HG03439 (cell line): ENCODE measurements at regions not wholly inside any gene's neighbourhood (a gene's known extent, or its start where the extent isn't known, plus 50 kb on each side); places are given as distances from the start of the nearest gene placed in this dataset.

Experiments
- ATAC-seq: cut with Tn5 transposase; IDR thresholded peaks from one replicate; pipeline ENCODE4 v1.9.1; 2021; ENCODE audit warnings: mild to moderate bottlenecking, moderate library complexity; ENCODE audit not compliant: unreplicated experiment

DNA sequence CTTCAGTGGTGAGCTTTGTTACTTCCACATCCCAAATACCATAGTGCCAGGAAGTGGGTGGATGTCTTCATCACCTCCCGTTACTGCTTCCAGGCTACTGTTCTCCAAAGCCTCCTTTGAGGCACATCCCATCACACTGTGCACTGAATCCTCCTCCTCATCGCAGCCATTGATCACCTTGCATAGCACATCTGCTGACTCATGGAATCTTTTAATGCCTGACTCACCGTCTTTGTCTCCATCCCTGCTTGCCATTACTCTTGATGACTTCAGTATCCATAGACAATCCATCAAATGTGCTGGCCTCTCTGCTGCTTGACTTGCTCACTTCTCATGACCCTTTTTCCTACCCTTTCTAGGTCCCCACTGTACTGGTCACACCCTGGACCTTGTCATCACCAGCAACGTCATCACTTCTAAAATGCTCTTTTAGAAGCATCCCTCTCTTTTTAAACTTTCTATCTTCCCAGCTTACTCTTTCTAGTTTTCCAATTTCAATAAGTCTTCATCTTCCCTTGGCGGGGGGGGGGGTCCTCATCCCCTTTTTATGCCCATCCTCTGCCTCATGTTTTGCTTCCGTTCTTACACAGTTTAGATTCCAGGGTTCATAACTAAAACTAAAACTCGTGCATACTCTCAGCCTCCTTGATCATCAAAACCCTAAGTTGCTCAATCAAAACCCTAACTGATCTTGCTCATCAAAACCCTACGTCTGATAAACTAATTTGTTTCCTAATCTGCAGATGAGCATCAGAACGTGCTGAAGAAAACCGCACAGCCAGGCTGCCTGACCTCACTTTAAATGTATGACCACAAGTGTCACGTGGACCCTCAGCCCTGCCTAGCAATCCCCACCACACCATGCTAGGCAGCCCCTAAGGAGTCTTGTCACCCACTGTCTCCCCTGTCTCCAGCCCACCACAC, 289.7 kb upstream of the ZFHX3 start:
- ATAC-seq, result no peak

DNA sequence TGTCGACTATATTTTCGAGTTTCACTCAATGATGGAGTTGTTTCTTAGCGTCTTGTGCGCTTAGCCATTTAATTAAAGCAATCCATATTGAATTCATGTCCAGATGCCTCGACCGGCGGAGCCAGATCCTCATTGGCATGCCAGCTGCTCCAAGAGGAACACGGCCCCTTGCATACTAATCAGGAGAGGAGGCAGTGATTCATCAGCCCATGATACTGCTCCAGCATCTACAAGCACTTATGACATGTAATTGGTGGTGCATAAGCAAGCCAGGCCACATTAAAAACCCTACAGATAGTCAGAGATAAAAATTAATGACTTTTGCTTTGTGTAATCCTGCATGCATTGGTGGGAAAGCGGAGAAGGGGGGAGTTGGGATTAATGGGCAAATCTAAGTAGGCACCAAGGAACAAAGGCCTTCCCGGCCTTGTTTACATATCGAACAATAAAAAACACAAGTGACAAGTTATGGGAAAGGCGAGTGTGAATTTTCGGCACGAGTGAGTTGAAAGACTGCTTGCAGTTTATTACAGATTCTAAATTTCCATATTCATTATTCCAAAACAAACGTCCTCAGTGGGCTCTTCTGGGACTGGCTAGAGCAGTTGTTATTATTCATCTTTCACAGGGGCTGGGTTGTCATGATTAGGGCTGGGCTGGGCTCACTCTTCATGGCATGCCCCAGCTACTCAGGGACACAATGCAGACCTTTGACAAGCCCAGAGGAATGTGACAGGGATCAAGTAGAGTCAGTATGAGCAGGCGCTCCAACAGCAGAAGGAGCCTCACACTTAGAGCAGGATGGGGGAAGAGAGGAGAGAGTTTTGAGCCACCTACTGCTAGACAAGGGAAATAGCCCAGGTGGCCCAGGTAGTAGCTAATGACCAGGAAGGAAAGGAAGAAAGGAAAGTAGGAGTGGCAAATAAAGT, 281.7 kb upstream of the ZFHX3 start:
- ATAC-seq, result no peak

GRCh38 chr16:73326770-73327470, 279.0 kb upstream of the ZFHX3 start:
- no peak for ATAC-seq

DNA sequence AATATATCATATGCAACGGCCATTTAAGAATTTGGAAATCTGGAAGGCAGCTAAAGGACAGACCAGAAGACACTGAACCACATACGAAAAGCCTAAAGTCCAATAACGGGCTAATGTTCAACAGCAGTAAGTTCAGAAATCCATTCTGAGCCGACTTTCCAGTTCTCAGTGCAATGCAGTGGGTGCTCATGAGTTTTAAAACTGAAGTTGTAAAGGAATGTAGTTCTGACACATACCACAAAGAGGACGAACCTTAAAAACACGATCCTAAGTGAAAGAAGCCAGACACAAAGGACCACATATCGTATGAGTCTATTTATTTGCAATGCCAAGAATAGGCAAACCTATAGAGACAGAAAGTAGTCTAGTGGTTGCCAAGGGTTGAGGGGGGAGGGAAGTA, 278.3 kb upstream of the ZFHX3 start:
- ATAC-seq, result no peak

GRCh38 chr16:73323880-73324279, 276.0 kb upstream of the ZFHX3 start:
- ATAC-seq, result no peak

DNA sequence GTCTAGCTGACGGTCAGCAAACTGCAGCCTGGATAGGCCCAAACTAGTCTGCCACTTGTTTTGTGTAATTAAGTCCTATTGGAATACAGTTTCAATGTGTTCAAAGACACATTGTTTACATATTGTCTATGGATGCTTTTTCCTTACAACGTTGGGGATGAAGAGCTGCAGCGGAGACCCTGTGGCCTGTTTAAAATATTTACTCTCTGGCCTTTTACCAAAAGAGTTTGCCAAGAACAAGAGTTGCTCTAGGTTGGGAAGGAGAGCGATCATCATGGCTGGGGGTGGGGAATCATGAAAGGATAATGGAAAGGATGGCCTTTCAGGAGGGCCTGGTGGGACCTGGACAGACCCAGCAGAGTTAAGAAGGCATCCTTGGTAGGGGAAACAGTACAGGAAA, 274.9 kb upstream of the ZFHX3 start:
- no peak for ATAC-seq

DNA sequence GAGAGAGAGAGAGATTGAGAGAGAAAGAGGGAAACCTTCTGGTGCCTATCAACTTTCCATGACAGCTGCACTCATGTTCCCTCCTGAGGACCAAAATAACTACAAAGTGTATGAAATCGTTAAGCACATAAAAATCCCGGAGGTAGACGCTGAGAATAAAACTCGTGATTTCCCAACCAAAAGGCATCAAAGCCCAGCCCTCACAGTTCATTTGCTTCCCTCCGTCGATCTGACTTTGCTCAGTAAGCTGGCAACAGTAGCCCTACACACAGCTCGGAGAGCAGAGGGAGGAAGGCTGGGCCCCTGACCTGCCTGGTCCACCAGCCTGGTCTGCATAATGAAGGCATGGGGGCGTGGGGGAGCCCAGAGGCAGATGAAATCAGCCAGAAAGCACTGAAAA, 273.9 kb upstream of the ZFHX3 start:
- ATAC-seq, result no peak

DNA sequence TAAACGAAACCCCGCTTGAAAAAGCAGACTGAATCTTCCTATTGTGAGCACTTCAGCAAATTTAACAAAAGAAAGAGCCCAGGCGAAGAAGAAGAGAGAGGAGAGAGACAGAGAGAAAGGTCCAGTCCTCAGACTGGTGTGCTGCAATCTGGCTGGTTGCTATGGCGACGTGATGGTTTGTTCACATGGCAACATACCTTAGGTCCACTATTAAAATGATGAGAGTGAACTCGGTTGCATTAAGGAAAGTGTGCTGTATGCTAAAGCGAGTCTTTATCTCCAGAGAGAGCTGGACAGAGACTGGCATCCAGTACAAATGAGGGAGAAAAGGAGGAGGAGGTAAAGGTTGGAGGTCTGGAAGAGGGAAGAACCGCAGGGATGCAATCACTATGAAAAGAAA, 271.8 kb upstream of the ZFHX3 start:
- no peak for ATAC-seq

- ATAC-seq, result no peak
These were observed 271.3 kb upstream of the ZFHX3 start for GRCh38 chr16:73319261-73319660.

GRCh38 chr16:73317321-73317857, 269.5 kb upstream of the ZFHX3 start:
- no peak for ATAC-seq

DNA sequence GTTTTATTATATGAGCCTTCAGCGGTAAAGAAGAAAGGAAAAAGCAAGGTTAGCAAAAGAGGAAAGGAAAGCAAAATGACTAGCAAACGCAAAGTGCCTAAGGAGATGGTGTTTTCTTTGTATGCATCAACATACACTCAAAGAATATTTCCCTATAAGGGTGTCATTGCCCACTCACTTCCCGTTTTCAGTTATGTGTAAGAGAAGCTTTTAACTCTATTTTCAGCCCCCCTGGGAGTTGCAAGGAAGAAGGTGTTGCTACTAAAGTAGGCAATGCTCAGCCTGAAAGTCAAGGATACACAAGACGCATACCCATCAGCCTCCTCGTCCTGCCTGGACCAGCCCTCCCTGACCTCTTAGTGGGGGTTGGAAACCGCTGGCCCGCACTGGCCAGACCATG, 267.7 kb upstream of the ZFHX3 start:
- peak; percentile 49 for ATAC-seq

DNA sequence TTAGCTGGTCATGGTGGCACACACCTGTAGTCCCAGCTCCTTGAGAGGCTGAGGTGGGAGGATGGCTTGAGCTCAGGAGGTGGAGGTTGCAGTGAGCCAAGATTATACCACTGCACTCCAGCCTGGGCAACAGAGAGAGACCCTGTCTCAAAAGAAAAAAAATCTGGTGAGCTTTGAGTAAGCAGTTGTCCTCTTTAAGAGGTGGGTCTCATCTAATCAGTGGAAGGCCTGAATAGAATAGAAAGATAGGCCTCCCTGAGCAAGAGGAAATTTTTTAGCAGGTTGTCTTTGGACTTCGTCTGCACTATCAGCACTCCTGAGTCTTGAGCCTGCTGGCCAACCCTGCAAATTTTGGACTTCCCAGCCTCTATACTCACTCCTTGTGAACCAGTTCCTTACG, 266.0 kb upstream of the ZFHX3 start:
- no peak for ATAC-seq

- ATAC-seq, result no peak
These were observed 264.2 kb upstream of the ZFHX3 start for GRCh38 chr16:73311857-73312723.

GRCh38 chr16:73308771-73309170, 260.8 kb upstream of the ZFHX3 start:
- ATAC-seq, result no peak

DNA sequence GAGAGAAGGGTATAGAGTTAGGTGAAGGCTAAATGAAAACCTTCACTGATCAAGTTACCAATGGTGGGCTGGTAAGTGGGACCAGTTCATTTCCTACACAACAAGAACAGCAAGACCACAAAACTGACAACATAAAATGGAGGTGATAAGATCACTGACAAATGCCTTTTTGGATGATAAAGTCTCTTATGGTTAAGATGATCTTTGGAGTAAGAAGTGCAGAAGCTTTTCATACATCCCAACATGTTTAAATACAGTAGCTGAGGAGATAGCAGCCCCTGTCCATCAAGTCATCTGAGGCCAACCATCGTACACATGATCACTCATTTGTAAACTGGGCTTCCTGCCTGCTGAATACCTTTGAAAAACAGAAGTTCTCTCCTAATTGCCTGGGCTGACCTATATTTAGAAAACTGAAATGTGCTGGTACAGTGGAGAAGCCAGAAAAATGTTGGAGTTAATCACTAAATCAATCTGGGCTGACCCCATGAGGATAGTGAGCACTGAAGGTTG, 259.0 kb upstream of the ZFHX3 start:
- no peak for ATAC-seq

DNA sequence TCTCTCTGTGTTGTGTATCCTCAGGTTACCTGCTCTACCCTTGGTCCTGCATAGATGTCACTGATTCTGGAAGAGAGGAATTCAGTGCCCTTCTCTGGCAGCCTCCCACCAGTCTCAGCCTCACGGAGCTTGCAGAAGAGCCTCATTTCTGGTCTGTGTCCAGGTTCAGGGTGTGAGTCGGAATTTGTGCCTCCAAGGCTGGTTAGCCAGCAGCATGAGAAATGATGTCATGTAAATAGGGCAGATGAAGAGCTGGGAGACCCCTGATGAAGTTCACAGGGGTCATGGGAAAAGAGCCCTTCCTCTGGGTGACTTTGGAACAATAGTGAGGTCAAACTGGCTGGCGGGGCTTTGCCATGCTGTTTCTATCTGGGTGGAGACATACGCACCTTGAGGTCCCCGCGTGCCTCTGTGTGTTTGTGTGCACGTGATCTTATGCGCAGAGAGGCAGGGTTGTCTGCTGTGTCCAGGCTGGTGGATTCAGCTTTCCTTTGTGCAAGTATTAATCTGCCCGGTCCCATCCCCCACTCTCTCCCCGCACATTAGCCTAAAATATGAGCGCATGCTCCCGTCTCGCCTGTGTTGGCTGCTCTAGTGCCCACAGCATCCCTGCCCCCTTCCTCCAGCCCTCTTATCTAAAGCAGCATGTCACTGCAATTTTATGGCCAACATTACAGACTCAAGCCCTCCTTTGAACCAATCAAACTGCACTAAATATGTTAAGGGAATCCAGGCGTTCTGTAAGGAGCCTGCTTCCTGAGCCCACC, 256.3 kb upstream of the ZFHX3 start:
- ATAC-seq, result no peak

DNA sequence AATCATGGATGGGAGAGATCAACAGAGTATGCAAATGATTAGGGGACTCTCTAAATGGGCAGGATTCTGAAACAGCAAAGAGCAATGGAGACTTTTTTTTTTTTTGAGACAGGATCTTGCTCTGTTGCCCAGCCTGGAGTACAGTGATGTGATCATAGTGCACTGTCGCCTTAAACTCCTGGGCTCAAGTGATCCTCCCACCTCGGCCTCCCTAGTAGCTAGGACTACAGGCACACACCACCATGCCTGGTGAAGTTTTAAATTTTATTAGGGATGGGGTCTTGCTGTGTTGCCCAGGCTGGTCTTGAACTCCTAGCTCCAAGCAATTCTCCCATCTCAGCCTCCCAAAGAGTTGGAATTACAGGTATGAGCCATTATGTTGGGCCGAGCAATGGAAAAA, 255.0 kb upstream of the ZFHX3 start:
- ATAC-seq, result no peak

- no peak for ATAC-seq
These were observed 254.1 kb upstream of the ZFHX3 start for GRCh38 chr16:73301984-73302383.

GRCh38 chr16:73299346-73299745, 251.4 kb upstream of the ZFHX3 start:
- no peak for ATAC-seq
